Stimulated activated CD8-positive, alpha-beta memory T cell treated with anti-CD3 and anti-CD28 coated beads, Interleukin-4, amount 100 ng/mL, for 1 hour (primary cell): ENCODE measurements at regions not wholly inside any gene's neighbourhood (a gene's known extent, or its start where the extent isn't known, plus 50 kb on each side); places are given as distances from the start of the nearest gene placed in this dataset.
"Not testable (repeated sequence)": the region's sequence is repeated elsewhere in the genome, so short reads cannot be mapped to it uniquely, and the experiment has no call there.

Experiments used
- DNase-seq, 2 donors: peaks; one replicate each; pipeline ENCODE4 v3.0.0-alpha.2; 2020; ENCODE audit warnings: low read depth in 2 of 2, low spot score in 1 of 2

DNA sequence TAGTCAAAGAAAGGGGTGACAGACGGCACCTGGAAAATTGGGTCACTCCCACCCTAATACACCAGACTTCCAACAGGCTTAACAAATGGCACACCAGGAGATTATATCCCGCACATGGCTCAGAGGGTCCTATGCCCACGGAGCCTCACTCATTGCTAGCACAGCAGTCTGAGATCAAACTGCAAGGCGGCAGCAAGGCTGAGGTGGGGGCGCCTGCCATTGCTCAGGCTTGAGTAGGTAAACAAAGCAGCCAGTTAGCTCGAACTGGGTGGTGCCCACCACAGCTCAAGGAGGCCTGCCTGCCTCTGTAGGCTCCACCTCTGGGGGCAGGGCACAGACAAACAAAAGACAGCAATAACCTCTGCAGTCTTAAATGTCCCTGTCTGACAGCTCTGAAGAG lies 482.5 kb downstream of the SUCLG1 start:
- DNase-seq, result not testable (repeated sequence)

DNA sequence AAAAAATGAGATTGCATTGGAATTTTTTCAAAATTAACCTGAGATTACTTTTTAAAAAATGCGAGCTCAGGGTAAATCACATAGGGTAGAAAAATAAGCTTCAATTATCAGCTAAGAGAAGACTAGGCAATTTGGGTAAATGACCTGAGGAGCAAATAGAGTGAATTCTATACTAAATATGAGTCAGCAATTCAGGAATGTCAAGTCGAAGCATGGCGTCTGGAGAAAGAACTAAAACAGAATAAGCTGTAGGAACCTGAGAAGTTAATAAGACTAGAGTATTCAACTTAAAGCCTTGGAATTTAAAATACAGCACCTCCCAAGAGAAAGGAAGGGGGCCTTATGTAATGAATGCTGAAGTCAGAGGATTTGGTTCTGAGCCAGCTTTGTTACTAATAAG lies 487.0 kb downstream of the SUCLG1 start:
- no peak for DNase-seq

DNA sequence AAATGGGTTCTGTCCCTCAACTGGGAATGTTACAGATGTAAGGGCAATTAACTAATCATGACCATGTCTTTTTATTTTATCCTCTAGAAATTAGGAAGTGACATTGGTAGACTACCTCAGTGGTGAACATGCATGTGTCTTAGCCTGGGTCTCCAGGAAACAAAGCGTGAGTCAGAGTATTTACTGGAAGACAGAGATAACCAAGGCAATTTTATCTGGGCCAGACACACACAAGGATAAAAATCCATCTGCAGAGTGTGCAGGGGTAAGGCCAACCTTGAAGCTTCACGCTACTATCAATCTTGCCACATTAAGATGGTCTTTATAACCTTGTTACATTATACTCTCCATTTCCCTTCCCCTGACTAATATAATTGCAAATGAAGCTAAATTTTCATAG lies 487.5 kb downstream of the SUCLG1 start:
- DNase-seq, result no peak

DNA sequence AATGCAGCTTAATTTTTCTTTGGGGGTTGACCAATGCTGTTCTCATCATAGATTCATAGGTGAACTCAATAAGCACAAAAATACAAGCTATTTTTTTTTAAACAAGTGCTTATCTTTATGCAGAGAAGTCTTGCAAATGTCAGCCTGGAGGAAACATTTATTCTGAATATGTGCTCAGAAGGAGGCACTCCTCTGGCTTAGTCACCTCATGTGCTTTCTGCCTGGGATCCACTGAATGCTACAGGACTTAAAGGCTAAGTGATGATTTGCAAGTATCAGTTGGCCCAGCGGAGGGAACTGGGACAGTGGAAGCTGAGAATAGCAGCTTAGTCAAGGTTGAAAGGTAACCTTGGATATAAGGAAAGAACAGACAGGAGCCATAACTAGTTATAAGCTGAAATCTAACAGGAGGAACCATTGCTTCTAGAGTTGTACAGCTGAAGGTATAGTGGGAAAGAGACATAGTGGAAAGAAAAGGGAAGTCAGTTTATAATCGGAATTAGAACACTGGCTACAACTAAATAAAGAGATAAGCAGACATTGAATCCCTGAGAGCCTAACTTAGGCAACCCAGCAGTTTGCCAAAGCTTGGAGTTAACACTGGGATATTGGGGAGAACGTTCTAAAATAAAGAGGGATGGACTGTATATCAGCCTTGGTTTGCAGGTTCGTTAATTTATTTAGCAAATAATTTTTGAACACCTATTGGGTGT lies 488.7 kb downstream of the SUCLG1 start:
- no peak for DNase-seq

DNA sequence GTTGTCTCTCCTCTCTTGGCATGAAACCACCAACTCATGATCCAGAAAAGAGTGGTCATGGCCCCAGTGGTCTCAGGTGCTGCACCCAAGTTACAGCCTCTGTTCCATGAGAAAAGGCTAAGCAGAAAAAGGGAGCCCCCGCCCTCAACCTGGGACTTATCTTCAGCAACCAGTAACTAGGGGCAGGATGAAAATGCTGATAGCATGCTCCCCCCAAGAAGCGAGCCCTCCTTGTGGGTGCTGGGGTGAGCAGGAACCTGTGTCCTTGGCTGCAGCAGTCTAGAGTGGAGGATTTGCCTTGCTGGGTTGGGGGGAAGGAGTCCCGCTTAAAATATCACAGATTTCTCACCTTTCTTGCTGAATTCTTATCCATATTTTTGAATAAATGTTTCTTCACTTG lies 490.0 kb downstream of the SUCLG1 start:
- DNase-seq, result no peak

DNA sequence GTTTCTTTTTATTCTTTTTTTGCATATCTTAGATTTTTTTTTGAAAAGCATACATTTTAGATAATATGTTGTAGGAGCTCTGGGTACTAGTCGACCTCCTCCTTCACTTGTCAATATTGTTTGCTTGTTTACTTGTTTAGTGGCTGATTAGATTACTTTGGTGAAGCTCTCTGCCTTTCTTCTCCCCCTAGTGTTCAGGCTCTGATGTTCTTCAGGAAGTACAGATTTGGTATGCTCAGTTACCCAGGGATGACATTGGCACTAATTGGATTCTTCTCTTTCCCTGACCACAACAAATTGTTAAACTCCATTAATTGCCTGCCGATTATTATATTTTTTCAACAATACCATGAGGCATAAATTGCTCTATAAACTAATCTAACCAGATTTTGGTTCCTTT lies 491.2 kb downstream of the SUCLG1 start:
- DNase-seq, result no peak

DNA sequence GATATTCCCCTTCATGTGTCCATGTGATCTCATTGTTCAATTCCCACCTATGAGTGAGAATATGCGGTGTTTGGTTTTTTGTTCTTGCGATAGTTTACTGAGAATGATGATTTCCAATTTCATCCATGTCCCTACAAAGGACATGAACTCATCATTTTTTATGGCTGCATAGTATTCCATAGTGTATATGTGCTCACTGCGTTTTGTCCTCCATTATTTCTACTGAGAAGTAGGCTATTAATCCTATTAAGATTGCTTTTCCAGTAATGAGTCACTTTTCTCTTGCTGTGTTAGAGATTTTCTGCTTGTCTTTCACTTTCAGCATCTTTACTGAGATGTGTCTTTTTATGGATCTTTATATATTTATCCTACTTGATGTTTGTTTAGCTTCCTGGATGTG lies 492.1 kb downstream of the SUCLG1 start:
- not testable (repeated sequence) for DNase-seq

DNA sequence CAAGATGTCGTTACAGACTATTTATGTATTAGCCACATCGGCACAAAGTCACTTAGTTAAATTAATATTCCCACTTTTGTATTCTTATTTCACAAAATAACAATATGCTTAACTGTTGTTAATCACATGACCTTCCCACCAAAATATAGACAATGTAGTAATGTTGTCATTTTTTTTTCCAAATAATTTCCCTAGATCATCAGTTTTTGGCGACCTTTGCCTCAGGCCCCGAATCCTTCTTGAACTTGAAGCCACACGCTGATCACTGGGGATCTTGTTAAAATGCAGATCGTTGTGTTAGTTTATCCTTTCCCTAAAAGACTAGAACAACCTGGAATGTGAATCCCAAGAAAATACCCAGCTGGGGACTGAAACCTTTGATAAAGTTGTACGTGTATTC lies 497.6 kb downstream of the SUCLG1 start:
- no peak for DNase-seq

DNA sequence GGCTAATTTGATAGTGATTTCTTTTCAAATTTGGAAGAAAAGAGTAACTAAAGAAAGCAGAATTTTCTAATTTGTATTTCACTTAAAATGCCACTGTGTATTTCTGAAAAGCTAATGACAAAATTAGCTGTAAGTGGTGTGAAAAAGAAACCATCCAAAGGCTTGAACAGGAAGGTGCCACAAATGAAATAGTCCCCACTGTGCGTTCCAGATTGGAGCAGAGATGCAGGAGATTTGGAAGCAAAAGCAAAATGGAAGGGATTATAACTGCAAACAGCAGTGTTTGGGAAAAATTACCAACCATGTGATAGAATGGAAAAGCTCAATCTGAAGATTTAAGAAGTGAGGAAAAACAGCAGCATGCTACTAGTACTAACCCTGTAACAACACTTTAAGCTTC lies 498.7 kb downstream of the SUCLG1 start:
- no peak for DNase-seq

DNA sequence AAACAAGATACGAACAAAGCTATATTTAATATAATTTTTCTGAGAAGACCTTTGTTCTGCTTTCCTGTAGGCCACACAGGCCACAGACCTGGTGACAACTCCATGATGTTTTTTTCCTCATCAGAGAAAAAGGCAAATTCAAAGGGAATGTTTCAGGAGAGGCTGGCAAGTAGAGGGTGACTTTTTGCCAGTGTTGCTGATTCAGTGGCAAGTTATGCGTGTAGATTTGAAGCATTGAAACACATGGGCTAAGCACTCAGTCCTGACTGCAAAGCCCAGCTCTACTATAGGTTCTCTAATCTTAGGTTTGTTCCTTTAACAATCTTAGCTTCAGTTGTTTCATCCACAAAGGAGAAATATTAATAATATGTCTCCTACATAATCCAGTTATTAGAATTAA lies 499.8 kb downstream of the SUCLG1 start:
- no peak for DNase-seq

DNA sequence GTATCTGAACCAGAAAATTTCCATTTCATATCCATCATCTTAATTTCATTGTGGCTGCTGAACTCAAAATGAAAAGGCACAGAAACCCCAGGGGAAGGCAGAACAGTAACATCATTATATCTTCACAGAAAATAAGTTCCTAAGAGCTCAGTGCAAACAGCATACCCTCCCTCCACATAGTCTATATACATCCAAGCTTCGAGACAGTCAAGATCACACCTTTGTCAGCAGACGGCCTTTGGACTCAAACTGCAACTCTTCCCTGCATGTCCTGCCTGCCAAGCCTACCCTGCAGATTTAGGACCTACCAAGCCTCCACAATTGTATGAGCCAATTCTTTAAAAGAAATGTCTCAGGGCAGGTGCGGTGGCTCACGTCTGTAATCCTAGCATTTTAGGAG lies 502.1 kb downstream of the SUCLG1 start:
- no peak for DNase-seq

DNA sequence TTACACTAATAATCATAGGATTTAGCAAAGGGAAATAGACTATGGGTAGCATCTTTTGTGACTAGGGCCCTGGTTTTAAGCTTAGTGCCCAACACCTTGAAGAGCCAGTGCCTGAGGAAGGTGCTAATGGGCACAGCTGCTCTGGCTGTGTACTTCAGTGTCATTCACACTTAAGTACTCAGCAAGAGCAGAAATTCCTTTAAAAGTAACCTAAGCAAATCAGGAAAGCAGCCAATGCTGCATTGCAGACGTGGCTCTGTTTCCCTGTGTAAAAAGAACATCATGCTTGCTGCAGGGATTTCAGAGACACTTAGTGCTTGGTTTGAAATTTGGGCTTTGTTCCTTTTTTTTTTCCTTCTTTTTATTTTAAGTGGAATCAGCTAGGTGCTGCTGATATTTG lies 505.4 kb downstream of the SUCLG1 start:
- no peak for DNase-seq

DNA sequence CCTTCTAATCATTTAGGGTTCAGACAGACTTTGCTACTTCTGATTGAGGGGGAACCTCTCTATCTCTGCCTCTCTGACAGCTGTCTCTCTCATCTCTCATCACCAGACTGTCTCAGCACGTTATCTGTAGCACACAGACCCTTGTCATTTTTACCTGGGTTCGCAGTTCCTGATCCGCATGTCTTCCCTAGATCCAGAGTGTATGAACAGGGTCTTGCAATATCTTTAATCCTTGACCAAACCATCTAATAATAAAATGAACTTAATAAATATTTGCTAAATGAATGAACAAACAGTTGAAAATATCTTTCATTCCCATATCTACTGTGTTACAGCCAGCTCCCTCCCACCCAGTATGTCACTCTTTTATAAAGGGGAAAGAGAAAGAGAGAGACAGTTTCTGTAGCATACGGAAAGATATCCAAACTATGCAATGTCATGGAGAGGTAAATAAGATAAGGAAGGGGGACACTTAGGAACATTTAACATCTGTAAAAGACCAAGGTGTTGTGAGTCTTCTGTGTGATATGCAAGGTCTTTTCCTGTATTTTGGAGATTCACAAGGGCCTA lies 507.6 kb downstream of the SUCLG1 start:
- no peak for DNase-seq

DNA sequence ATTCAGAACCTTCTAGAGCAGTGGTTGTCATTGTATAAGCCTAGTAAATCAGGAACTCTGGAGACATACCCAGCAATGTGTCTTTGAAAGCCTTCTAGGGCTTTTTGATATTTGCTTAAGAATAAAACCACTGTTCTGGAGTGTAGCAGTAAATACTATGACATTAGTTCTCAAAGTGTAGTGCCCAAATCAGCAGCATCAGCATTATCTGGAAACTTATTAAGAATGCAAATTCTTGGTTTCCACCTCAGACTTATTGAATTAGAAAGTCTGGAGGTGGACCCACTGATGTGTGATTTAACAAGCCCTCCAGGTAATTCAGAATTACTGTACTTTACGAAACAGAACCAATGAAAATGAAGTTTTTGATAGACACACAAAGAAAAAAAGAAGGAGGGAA lies 509.7 kb downstream of the SUCLG1 start:
- no peak for DNase-seq

DNA sequence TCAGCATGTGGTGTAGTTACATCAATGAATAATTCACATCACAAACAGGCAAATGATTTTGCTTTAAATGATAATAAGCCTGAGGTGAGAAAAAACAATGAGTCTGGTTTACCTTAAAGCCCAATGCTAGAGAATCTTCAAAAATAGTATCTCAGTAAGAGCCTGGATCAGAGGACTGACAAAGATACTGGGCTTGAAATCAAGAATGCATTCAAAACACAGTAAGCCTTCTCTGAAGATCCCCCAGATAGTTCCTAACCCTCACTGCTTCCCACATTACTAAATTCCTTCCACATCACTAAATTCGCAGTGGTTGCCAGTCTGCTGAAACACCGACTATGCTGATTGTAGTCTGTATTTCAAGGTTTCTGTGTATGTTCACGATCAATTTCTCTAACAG lies 514.9 kb downstream of the SUCLG1 start:
- DNase-seq, result no peak

DNA sequence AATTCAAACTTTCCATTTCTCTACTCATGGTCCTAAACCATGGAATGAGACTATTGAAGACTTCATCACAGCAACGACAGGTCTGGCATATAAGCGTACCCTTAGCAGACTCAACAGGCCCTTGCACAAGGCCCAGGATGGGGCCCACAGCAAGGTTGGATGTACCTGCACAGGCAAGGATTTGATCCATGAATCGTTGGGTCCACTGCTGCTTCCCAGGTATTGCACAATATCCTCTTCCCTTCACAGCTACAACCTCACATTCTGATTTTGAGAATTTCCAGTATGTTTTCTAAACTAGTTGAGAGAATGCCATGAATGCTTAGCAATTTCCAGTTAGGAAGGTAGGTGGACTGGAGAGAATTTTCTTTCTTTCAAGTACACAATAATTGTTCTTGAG lies 515.8 kb downstream of the SUCLG1 start:
- no peak for DNase-seq

DNA sequence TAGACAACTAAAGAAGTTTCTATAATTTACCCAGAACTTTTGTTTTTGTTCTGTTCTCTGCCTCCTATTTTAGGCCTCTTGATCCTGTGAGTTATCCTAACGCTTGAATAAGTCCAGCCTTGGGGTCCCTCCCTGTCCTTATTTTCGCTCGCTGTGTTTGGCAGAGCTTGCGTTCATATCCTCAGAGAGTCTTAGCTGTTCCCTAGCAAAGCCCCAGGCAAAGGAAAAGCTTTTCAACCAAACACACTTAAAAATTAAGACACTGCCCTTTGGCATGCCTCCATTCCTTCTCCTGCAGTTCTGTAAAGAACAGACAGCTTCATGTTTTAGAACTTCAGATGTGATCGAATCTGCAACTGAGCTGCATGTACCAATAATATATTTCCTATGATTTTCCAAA lies 517.2 kb downstream of the SUCLG1 start:
- no peak for DNase-seq

DNA sequence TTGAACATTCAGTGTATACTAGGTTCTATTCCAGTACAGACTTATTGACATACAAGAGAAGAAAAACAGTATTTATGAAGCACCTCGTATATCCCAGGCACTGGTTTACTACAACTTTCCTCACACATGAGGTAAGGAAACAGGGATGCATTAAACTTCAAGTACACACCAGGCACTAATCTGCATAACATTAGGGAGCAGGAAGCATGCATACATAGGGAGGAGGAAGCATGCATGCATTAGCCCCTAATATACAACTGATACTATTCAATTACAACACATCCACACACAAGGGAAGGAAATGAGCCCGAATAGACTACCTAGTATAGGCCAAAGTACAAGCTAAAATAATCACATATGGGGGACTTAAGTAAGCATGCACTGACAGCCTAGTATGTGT lies 525.3 kb downstream of the SUCLG1 start:
- DNase-seq, result no peak

DNA sequence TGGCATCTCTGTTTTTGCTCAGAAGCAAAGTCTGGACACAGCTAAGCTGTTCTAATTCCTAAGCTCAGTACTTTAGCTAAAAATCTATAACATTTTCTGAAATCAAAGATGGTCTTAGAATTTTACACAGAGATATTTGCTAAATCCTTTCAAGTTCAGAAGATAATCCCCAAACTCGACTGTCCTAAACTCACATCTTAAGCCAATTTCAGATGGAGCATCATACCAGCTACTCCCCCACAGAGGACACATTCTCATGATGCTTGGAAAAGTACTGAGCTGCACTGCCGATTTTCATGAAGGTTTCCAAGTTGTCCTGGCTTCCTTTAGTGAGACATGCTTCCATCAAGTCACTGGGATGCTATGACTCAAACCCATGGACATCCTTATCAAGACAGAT lies 535.5 kb downstream of the SUCLG1 start:
- no peak for DNase-seq

DNA sequence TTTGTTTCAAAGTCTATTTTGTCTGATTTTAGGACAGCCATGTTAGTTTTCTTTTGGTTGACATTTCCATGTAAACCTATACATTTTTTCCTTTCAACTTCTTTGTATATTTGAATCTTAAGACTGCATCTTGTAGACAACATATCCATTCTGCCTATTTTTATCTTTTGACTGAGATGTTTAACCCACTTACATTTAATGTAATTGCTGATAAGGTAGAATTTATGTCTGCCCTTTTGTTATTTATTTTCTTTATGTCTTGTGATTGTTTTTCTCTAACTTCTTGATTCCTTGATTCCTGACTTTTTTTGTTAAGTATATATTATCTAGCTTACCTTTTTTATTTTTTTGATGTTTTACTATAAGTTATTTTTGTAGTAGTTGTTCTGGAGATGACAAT lies 542.5 kb downstream of the SUCLG1 start:
- no peak for DNase-seq

DNA sequence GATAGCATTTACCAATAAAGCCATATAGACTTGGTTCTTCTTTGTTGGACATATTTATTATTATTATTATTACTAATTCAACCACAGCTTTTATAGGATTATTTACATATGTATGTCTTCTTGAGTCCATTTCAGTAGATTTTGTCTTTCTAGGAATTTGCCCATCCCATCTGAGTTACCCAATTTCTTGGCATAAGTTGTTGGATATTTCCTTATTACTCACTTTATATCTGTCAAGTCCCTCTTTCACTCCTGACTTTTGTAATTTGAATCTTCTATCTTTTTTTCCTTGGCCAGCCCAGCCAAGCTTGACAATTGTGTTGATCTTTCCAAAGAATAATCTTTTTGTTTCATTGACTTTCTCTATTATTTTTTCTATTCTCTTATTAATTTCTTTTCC lies 543.7 kb downstream of the SUCLG1 start:
- no peak for DNase-seq

DNA sequence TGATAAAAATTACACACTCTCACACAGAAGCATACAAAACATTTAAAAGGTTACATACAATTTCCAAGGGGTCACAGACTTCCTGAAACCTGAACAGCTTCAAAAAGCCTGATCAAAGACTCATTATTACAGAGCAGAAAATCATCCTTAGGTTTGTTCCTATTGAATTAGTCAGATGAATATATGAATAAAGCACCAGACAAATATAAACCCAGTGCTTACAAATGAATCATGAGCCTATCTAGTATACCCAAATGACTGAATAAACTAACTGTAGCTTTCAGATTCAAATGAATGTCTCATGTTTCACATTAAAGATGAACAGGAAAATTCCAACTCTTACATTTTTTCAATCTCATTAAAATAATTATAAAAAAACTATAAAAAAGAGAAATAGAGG lies 550.3 kb downstream of the SUCLG1 start:
- DNase-seq, result no peak

DNA sequence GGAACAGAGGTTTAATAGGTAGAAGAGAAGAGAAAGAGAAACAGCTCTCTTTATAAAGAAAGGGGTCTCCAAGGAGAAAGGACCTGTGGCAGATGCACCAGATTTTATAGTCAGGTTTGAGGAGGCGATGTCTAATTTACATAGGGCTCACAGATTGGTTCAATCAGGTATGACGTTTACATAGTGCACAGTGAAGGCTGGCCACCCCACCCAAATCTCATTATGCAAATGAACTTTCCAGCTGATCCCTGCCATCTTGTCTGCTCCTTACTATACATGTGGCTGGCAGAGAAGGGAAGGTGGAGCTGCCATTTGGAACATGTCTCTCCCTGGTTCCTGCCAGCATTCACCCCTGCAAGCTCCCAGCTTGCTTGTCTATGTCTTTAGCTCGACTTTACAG lies 557.8 kb downstream of the SUCLG1 start:
- DNase-seq, result no peak
